ENCODE measurements at regions not wholly inside any gene's neighbourhood (a gene's known extent, or its start where the extent isn't known, plus 50 kb on each side); places are given as distances from the start of the nearest gene placed in this dataset.
A peak's percentile ranks its signal among the peaks of the same experiment; 100 is the strongest.
"Not testable (repeated sequence)": the region's sequence is repeated elsewhere in the genome, so short reads cannot be mapped to it uniquely, and the experiment has no call there.

DNA sequence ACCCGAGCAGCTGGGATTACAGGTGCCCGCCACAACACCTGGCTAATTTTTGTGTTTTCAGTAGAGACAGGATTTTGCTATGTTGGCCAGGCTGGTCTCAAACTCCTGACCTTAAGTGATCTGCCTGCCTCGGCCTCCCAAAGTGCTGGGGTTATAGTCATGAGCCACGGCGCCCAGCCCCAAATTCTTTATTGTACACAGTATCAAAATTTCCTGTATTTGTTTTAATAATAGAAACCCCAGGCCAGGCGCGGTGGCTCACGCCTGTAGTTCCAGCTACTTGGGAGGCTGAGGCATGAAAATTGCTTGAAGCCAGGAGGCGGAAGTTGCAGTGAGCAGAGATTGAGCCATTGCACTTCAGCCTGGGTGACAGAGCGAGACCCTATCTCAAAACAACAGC is 266.3 kb upstream of the TPK1 start:
- not testable (repeated sequence) for DNase-seq (ENCODE audit: low read depth)

DNA sequence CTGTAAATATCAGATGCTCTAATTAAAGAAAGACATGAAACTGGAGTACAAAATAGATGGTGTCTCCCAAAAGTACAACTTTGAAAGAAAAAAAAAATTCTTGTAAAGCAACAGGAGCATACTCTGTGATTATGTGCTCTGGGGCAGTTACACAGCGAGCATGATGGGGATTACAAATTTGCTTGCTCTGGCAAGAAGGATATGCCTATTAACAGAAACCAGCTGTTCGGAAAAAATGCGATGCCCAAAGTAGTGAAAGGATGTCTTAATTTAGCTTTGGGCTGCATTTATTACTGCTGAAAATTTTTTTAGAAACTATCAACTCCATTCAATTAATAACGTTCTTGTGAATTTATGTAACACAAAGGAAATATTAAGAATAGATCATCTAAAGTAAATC is 256.9 kb upstream of the TPK1 start:
- no peak for DNase-seq (ENCODE audit: low read depth)

DNA sequence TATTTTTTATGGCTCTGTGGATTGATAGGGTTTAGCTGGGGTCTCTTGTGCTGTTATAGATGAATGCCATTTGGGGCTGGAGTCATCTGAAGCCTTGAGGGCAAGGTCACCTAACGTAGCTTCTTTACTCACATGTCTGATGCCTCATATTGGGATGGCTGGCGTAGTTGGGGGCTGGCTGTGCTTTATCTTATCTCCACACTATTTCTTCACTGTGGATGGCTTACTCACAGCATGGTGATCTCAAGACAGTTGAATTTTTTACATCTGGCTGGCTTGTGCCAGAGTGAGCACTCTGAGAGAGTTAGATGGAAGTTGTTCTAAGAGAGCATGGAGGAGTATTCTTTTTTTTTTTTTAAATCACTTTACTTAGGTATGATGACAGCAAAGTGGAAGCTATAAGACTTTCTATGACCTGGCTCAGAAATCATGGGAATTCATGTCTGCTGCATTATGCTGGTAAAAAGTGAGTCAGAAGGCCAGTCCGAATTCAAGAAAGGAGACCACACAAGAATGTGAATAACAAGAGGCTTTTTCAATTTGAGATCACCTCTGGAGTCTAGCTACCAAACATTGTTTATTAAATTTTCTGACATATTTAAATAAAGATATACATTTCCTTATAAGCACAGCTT is 252.4 kb upstream of the TPK1 start:
- no peak for DNase-seq (ENCODE audit: low read depth)

DNA sequence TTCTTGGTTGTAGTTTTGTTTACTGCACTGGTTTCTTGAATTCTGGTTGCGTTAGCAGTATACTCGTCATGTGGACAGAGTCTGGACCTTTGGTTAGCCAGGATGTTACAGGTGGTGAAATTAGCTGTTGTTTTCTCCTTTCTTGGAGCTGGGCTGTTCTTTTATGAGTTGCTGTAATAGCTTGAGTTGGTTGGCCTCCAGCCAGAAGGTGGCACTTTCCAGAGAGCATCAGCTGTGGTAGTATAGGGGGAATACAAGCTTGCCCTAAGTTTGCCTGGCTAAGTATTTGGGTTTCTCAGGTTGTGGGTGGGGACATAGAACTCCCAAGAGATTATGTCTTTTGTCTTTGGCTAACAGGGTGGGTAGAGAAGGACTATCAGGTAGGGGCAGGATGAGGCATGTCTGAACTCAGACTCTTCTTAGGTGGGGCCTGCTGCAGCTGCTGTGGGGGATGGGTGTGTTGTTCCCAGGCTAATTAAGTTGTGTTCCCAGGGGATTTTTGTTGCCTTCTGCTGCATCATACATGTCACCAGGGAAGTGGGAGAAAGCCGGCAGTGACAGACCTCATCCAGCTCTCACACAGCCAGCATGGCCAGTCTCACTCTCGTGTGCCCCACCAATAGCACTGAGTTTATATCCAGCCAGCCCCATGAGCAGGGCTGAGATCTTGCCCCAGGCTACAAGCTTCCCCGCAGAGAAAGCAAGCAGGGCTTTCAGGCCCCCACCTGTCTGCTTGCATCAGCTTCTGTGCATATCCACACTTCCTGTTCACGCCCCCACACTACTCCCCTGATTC is 246.7 kb upstream of the TPK1 start:
- DNase-seq (ENCODE audit: low read depth): no peak

DNA sequence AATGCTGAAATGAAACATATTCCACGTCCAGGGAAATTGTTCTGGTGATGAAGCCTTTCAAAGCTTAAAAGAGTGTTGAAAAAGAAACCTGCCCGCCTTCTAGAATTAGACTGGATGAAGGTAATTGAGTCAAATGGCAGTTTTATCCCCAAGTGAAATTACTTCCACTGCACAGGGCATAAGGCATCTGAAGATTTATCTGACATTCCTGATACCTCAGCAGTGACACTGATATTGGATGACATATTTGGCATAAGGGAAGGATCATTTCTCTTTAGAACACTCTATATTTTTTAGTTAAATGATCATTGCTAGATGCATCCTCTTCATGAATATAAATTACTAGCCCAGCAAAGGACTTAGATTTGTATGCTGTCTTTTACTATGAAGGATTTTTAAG is 229.6 kb upstream of the TPK1 start:
- DNase-seq (ENCODE audit: low read depth): no peak

DNA sequence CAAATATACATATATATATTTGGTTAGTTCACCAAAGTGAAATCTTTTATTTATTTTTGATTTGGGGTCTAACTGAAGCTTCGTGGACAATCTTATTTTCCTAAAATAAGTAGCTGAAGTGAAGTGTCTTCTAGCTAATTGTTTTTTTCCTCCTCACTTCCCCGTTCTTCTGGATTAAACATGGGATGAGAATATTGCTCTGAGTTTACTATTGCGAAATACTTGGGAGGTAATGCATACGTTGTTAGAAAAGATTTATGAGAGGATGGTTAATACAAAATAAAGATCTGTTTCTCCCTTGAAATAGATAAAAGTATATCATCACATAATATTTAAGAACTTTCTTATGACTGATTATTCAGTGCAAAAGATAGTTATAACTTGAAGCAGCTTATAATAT is 228.3 kb upstream of the TPK1 start:
- no peak for DNase-seq (ENCODE audit: low read depth)

DNA sequence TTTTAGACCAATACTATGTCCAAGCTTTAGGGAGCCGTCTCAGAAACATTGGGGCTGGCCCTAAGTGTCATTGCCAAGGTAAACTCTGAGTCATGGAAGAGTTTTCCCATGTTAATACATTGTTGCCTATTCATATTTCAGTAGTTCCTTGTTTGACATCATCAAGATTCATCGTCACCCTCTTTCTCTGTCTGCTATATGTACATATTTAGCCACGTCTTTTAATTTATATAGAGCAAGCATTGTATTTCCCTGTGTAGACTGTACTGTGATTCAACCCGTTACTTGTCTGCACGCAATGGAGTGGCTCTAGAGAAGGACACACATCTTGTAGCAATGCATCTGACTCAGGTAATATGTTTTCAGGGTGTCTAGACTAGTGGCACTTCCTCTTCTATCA is 217.9 kb upstream of the TPK1 start:
- DNase-seq (ENCODE audit: low read depth): no peak

DNA sequence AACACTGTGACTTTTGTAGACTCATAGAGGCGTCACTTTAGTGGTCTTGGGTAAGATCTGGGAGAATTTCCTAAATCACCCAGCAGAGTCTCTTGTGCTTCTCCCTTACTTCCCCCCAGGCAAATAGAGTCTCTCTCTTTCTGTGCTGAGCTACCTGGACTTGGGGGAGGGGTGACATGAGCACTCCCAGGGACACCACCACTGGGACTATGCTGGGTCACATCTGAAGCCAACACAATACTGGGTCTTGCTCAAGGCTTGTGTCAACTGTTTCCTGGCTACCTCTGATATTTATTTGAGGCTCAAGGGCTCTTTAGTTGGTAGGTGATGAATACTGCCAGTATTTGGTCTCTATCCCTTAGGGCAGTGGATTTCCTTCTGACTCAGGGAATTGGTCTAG is 214.6 kb upstream of the TPK1 start:
- no peak for DNase-seq (ENCODE audit: low read depth)

DNA sequence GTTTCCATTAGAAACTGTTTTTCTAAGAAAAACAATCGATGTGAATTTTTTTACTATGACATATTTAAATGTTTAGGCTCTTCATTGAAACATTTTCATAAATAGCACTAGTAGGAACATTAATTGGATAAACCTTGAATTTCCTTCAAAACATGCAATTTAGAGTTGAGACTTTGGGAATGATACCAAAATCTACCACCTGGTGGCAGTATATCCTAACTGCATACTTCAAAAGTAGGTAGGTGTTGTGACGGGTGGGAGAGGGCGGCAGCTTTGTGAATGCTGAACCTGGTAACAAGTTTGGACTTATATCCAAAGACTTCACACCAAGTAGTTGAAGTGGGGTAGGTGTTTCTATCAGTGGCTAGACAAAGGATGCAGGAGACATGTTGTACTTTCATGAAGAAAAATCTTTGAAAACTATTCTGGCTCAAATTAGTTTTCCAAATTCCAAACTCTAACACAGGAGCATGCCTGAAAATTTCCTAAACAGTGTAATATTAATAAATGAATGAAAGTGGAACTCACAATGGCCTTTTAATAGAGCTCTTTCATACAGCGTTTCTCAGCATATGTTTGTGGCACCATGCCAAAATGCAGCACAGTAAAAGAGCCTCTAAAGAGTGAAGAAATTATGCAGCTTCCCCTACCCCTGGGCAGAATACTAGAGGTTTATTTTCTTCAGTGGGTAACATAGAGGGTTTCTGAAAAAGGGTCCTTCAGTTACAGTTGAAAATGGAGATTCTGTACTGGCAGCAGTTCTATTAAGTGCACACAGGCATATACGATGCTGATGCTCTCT is 201.0 kb upstream of the TPK1 start:
- DNase-seq (ENCODE audit: low read depth): peak; percentile 7

DNA sequence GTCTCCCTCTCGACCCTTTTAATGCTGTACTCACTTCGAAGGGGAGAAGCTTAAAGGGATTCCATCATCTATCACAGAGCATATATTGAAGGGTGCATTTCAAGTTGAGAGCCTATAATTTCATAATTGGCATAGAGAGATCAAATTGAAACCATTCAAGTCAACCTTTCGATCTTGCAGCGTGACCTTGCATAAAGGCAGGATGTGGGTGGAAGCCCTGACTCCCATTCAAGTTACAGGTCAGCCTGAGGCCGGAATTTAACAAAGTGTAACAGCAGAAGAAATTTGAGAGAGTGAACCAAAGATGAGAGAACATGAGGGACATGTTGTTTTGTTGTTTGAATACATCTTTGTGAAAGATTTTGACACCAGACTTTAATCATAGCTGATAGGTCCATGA is 195.3 kb upstream of the TPK1 start:
- no peak for DNase-seq (ENCODE audit: low read depth)

DNA sequence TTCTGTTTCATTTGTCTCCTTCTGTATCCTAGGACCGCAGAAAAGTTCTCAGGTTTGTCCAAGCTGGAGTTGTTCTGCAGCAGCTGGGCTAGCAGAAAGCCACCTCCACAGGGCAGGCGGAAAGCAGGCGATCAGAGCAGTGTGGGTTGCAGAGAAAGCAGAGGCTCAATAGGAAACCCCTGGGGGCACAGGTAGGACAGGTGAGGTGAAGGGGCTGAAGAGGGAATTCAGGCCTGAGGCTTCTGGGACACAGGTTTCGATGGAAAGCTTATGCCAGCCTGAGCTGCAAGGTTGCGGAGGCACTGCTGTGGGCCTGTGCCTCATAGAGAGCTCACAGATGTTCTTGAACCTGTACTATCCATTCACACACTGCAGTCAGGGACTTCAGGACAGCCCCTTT is 194.9 kb upstream of the TPK1 start:
- DNase-seq (ENCODE audit: low read depth): no peak

DNA sequence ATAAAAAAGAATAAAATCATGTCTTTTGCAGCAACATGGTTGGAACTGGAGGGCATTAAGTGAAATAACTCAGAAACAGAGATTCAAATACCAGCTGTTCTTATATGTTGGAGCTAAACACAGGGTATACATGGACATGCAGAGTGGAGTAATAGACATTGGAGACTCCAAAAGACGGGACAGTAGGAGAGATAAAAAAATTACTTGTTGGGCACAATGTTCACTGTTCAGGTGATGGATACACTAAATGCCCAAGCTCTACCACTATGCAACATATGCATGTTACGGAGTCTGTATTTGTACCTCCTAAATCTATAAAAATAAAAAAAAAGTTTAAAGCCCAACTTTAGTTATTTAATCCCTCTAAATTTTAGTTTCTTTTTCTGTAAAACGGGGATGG is 184.6 kb upstream of the TPK1 start:
- DNase-seq (ENCODE audit: low read depth): no peak

DNA sequence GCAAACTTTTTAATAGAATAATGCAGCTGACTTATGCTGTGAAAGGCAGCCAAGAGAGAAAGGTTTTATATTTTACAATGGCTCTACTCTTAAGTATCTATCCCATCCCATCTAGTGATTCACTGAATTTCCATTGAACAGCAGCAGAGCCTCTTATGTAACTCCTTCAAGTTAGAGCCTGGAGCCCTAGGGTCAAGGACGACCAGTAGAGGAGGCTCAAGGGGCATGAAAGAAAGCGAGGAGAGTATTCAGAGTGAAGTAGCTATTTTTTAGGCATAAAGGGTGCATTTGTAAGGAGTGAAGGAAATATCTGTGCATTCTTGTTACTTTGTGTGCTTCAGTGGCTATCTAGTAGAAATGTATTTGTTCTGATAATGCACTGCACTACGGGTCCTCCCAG is 180.2 kb upstream of the TPK1 start:
- DNase-seq (ENCODE audit: low read depth): no peak

DNA sequence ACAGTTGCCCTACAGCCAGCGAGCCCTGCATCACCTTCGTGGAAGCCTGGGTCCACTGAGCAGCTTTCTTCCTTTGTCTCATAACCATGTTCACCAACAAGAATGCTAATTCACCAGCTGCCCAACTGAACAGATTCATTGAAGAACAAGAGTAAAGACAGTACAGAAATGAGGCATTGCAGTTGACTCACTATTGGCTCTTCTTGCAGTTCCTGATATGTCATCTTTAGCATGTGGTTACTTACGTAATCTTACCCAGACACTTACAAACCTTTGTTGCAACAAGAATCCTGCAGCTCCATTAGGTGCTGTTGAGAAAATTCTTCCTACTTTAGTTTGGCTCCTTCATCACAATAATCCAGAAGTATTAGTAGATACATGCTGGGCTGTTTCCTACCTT is 174.0 kb upstream of the TPK1 start:
- DNase-seq (ENCODE audit: low read depth): no peak

DNA sequence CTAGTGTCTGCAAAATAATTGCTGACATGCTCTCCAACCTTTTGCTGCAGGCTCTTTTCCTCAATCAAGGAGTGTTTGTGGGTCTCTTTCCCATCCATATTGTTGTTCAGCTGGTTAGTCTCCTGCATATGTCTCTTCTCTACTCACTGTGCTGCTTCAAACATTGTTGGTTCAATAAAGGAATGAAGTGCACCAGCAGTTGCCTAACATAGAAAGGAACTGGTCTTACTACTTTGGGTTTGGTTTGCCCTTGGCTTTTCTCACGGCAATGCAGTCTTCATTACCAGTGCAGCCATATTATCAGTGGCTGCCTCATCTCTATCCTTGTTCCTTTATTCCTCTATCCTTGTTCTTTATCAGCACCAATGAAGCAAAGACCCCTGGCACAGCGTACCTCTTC is 169.7 kb upstream of the TPK1 start:
- no peak for DNase-seq (ENCODE audit: low read depth)

DNA sequence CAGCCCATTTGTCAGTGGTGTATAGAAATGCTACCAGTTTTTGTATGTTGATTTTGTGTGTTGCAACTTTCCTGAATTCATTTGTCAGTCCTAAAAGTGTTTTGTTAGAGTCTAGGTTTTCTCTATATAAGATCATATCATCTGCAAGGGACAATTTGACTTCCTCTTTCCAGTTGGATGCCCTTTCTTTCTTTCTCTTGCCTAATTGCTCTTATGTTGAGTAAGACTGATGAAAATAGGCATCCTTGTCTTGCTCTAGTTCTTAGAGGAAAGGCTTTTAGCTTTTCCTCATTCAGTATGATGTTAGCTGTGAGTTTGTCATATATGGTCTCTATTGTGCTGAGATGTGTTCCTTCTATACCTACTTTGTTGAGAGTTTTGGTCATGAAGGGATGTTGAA is 161.7 kb upstream of the TPK1 start:
- no peak for DNase-seq (ENCODE audit: low read depth)

DNA sequence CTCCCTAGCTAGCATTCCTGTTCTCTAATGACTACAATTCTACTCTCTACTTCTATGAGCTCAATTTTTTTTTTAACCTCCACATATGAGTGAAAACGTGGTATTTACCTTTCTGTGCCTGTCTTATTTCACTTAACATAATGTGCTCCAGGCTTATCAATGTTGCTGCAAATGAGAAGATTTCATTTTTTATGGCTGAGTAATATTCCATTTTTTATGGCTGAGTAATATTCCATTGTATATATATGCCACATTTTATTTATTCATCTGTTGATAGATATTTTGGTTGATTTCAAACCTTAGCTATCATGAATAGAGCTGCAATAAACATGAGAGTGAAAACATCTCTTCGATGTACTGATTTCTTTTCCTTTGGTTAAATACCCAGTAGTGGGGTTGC is 159.6 kb upstream of the TPK1 start:
- DNase-seq (ENCODE audit: low read depth): no peak

DNA sequence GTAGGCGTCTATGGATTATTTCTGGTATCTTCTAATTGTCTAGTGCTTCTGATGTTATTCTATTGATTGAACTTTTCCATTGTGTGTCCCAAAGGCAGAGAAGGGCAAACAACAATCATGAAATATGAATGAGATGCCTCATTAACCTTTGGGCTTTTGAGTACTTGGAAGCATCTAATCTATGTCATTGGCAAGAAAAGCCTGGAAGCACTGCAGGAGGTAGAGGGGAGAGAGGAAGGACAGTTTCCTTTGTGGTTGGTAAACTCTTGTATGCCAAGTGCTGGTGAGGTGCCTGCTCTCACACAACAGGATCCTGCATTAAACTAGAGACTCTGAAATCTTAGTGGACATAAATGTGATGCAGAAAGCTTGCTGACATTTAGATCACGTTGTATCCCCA is 155.2 kb upstream of the TPK1 start:
- DNase-seq (ENCODE audit: low read depth): no peak

DNA sequence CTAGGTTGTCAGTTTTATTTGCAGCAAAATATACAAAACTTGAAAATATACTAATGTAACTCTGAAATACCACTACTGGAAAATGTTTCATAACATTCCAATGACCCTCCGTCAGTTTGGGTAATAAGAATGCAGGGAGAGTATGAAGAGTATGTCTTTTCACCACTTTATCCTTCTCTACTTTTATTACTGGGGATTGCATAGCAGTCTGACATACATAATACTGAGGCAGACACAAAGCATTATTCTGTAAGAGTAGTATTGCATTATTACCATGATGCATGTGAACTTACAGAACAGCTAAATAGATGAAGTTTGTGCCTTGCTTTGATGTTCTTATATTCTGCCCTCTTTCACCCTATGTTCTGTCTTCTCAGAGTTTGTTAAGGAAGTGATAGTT is 151.8 kb upstream of the TPK1 start:
- no peak for DNase-seq (ENCODE audit: low read depth)

DNA sequence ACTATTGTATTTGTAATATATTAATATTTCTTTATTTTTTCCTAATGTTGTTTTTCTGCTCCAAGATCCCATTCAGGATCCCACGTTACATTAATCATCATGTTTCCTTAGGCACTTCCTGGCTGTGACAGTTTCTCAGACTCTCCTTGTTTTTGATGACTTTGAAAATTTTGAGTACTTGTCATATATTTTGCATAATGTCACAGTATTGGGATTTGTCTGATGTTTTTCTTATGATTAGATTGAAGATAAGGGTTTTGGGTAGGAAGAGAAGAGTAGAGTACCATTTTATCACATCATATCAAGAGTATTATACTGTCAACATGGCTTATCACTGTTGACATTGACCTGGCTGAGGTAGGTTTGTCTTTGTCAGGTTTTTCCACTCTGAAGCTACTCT is 146.3 kb upstream of the TPK1 start:
- no peak for DNase-seq (ENCODE audit: low read depth)

DNA sequence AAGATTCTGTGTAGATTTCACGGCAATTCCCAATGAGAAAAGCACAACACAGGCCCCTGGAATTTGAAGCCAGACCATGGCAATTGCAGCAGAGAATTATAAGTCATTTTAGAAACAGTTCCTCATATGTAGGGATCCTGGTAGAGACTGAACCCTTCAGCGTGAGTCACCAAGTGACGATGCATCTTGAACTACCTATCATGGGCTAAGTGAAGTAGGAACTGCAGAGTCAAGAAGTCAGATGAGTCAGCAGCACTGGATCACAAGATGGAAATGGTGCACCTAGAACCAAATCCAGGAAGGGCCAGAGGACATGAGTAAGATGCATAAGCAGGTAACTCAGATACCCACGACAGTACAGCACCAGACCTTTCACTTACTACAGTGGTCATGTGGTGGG is 140.0 kb upstream of the TPK1 start:
- no peak for DNase-seq (ENCODE audit: low read depth)

DNA sequence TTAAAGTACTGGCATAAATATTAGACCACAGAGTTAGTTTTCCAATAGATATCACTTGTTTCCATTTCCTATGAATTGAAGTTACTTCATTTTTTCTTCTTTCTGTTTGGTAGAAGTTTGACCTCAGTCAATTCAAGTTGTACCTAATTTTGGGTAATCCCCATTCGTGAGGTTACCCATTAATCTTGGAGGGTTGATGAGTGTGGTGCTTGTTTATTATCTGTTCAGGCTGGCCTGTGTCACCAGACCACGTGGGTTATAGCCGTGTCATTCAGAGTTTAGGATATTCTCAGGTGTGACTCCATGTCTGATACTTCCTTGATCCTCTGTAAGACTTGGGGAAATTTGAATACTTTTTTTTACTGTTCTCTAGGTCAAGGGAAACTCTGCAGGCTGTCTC is 133.9 kb upstream of the TPK1 start:
- no peak for DNase-seq (ENCODE audit: low read depth)

DNA sequence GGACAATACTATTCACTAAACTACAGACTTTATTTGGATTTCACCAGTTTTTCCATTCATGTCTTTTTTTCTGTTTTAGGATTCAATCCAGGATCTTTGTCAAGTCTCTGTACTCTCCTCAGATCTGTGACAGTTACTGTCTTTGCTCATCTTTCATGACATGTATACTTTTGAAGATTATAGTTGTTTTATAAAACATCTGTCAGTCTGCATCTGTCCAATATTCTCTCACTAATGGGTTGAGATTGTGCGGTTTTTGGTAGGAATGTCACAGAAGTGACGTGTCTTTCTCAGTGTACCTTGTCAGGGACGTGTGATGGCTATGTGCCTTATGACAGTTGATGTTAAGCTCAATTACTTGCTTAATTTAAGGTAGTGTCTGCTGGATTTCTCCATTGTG is 124.9 kb upstream of the TPK1 start:
- DNase-seq (ENCODE audit: low read depth): no peak

All from stimulated activated CD8-positive, alpha-beta memory T cell treated with anti-CD3 and anti-CD28 coated beads, Interleukin-15, amount 100 ng/mL, for 1 hour (primary cell).